GM23338 (cell line): ENCODE measurements at regions not wholly inside any gene's neighbourhood (a gene's known extent, or its start where the extent isn't known, plus 50 kb on each side); places are given as distances from the start of the nearest gene placed in this dataset.

Source experiments
- ATAC-seq: fragments of 200-7000 bp; cut with Tn5 transposase; 3 replicates; pipeline ENCODE4 v1.9.1; 2020
- DNase-seq: peaks from one replicate; pipeline ENCODE4 v3.0.0-alpha.2; 2015; ENCODE audit warnings: low spot score
- H2AFZ ChIP-seq: fragments of 200-600 bp; sonication (generic); 2 replicates; pipeline ENCODE4 v1.8.0; 2016; ENCODE audit warnings: antibody characterized with exemption, mild to moderate bottlenecking, moderate library complexity
- H3F3A ChIP-seq: fragments of 200-600 bp; sonication (generic); replicated peaks from 2 replicates; pipeline ENCODE4 v1.8.0; 2017; ENCODE audit warnings: antibody characterized with exemption, mixed run types, low read depth
- H3K27ac ChIP-seq: fragments of 200-600 bp; sonication (generic); 2 replicates; pipeline ENCODE4 v1.6.1; 2016; ENCODE audit warnings: low read depth
- H3K27me3 ChIP-seq: fragments of 200-600 bp; sonication (generic); 2 replicates; pipeline ENCODE4 v1.8.0; 2016; ENCODE audit warnings: mild to moderate bottlenecking, mixed run types, moderate library complexity; ENCODE audit not compliant: insufficient read depth
- H3K36me3 ChIP-seq: fragments of 200-600 bp; sonication (generic); 2 replicates; pipeline ENCODE4 v1.8.0; 2016; ENCODE audit warnings: mild to moderate bottlenecking; ENCODE audit not compliant: insufficient read depth
- H3K4me1 ChIP-seq: fragments of 200-600 bp; sonication (generic); 2 replicates; pipeline ENCODE4 v1.8.0; 2016; ENCODE audit warnings: mild to moderate bottlenecking, moderate library complexity; ENCODE audit not compliant: insufficient read depth
- H3K4me2 ChIP-seq: fragments of 200-600 bp; sonication (generic); 2 replicates; pipeline ENCODE4 v1.7.1; 2017; ENCODE audit warnings: mixed run types
- H3K4me3 ChIP-seq: fragments of 200-600 bp; sonication (generic); 2 replicates; pipeline ENCODE4 v1.6.1; 2016; ENCODE audit warnings: mixed run types
- H3K79me2 ChIP-seq: fragments of 200-600 bp; sonication (generic); replicated peaks from 2 replicates; pipeline ENCODE4 v1.8.0; 2017; ENCODE audit warnings: mild to moderate bottlenecking; ENCODE audit not compliant: insufficient read depth
- H3K9me2 ChIP-seq: fragments of 200-600 bp; sonication (generic); 2 replicates; pipeline ENCODE4 v1.8.0; 2017; ENCODE audit not compliant: insufficient read depth
- H4K20me1 ChIP-seq: fragments of 200-600 bp; sonication (generic); replicated peaks from 2 replicates; pipeline ENCODE4 v1.8.0; 2017; ENCODE audit warnings: mild to moderate bottlenecking; ENCODE audit not compliant: insufficient read depth
- H3K27ac Mint-ChIP-seq: 2 replicates; pipeline ENCODE4 v1.8.0; 2020; ENCODE audit warnings: inconsistent platforms, mild to moderate bottlenecking, moderate library complexity, mixed read lengths
- H3K27me3 Mint-ChIP-seq: 3 replicates; pipeline ENCODE4 v1.8.0; 2022; ENCODE audit warnings: low read depth, mild to moderate bottlenecking, moderate library complexity, mixed read lengths, inconsistent platforms; ENCODE audit not compliant: insufficient read depth, poor library complexity
- H3K36me3 Mint-ChIP-seq: 3 replicates; pipeline ENCODE4 v1.8.0; 2021; ENCODE audit warnings: low read depth, mild to moderate bottlenecking, inconsistent platforms, moderate library complexity, mixed read lengths
- H3K4me1 Mint-ChIP-seq: 3 replicates; pipeline ENCODE4 v1.8.0; 2020; ENCODE audit warnings: mild to moderate bottlenecking, inconsistent platforms, mixed read lengths
- H3K4me3 Mint-ChIP-seq: 3 replicates; pipeline ENCODE4 v1.8.0; 2021; ENCODE audit warnings: moderate library complexity, mild to moderate bottlenecking, inconsistent platforms, mixed read lengths
- H3K9me3 Mint-ChIP-seq: 3 replicates; pipeline ENCODE4 v1.8.0; 2020; ENCODE audit warnings: moderate library complexity, mild to moderate bottlenecking, inconsistent platforms, mixed read lengths
- EZH2phosphoT487 ChIP-seq: fragments of 200-600 bp; sonication (generic); IDR thresholded peaks from one replicate; pipeline ENCODE4 v1.8.1; 2018; ENCODE audit warnings: antibody characterized with exemption; ENCODE audit not compliant: unreplicated experiment
- JUNB ChIP-seq: IDR thresholded peaks from one replicate; pipeline ENCODE4 v1.6.1; 2016; ENCODE audit warnings: antibody characterized with exemption; ENCODE audit not compliant: unreplicated experiment
- NANOG ChIP-seq: IDR thresholded peaks from 2 replicates; pipeline ENCODE4 v1.6.1; 2016; ENCODE audit warnings: antibody characterized with exemption, borderline replicate concordance
- POLR2AphosphoS5 ChIP-seq: IDR thresholded peaks from 2 replicates; pipeline ENCODE4 v1.6.1; 2016; ENCODE audit warnings: antibody characterized with exemption, low read depth
- STAT1 ChIP-seq: IDR thresholded peaks from one replicate; pipeline ENCODE4 v1.6.1; 2016; ENCODE audit warnings: antibody characterized with exemption; ENCODE audit not compliant: unreplicated experiment
- ZNF114 ChIP-seq: fragments of 250-450 bp; sonication (Bioruptor Pico); IDR thresholded peaks from 2 replicates; pipeline ENCODE4 v1.5.0; 2020; ENCODE audit warnings: mild to moderate bottlenecking, moderate library complexity
- ZNF331 ChIP-seq: fragments of 250-450 bp; sonication (Bioruptor Pico); IDR thresholded peaks from 2 replicates; pipeline ENCODE4 v1.5.0; 2020; ENCODE audit warnings: low read depth, mild to moderate bottlenecking, moderate library complexity
- TF ChIP-seq, protein P1 (sequence below): IDR thresholded peaks from 2 replicates; pipeline ENCODE4 v1.6.1; 2016; ENCODE audit warnings: antibody characterized with exemption
- TF ChIP-seq, protein P2 (sequence below): IDR thresholded peaks from one replicate; pipeline ENCODE4 v1.6.1; 2018; ENCODE audit warnings: antibody characterized with exemption; ENCODE audit not compliant: unreplicated experiment
- TF ChIP-seq, protein P3 (sequence below), 2 experiments: fragments of 200-600 bp in 1 of 2; sonication (generic) in 1 of 2; conservative IDR thresholded peaks; 2 replicates each; pipeline versions ENCODE4 v1.5.1 to v1.6.1; 2016 to 2017; ENCODE audit warnings: antibody characterized with exemption in 2 of 2, low read depth in 2 of 2, mild to moderate bottlenecking in 2 of 2, moderate library complexity in 1 of 2
- TF ChIP-seq, protein P4 (sequence below): fragments of 250-450 bp; sonication (Bioruptor Pico); IDR thresholded peaks from 2 replicates; pipeline ENCODE4 v1.5.0; 2020; ENCODE audit warnings: mild to moderate bottlenecking, moderate library complexity

DNA sequence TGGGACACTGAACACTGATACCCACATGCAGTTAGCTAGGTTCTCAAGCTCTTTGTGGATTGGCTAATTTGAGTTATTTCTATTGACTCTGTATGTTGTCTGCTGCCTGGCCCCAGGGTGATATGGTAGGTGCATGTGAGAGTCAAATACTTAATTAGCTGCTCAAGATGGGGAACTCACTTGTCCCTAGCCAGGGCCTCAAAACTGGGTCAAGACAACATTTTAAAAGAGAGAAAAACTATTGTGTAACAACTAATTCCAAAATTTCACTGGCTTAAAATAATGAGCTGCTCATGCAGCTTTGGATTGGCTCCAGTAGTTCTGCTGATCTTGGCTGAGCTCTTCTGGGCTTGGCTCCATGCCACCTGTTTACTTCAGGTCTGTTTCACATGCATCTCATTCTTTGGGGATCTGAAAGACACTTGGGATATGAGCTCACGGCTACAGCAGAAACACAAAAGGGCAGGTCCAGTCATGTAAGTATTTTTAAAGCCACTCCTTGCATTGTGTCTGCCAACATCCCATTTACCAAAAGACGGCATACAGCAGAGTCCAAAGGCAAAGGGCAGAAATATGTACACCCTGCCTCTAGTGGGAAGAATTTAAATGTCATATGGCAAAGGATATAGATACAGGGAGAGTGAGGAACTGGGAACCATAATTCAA is 716.8 kb downstream of the SUCLG1 start:
- Mint-ChIP-seq H3K27ac (no peak overlapping the region), H3K27me3 (peaks cover 10% of the 10 kb centered on the region), H3K4me1 (peaks cover 24% of the 10 kb centered on the region), H3K36me3 (peaks cover 30% of the 10 kb centered on the region), H3K9me3 (peaks cover 32% of the 10 kb centered on the region), H3K4me3 (no peak overlapping the region)
- Histone ChIP-seq H3K36me3 (peaks cover 10% of the 10 kb centered on the region), H3K27me3 (no peaks in the 10 kb centered on the region), H3K4me3 (no peak overlapping the region), H3K79me2 (no peaks in the 10 kb centered on the region), H3F3A (no peaks in the 10 kb centered on the region), H4K20me1 (no peaks in the 10 kb centered on the region), H3K4me2 (no peak overlapping the region), H3K4me1 (peaks cover 18% of the 10 kb centered on the region), H2AFZ (no peak overlapping the region), H3K9me2 (peaks cover 11% of the 10 kb centered on the region), H3K27ac (no peak overlapping the region)
- no peak for DNase-seq
- no peak for TF ChIP-seq JUNB
- TF ChIP-seq, protein P1, sequence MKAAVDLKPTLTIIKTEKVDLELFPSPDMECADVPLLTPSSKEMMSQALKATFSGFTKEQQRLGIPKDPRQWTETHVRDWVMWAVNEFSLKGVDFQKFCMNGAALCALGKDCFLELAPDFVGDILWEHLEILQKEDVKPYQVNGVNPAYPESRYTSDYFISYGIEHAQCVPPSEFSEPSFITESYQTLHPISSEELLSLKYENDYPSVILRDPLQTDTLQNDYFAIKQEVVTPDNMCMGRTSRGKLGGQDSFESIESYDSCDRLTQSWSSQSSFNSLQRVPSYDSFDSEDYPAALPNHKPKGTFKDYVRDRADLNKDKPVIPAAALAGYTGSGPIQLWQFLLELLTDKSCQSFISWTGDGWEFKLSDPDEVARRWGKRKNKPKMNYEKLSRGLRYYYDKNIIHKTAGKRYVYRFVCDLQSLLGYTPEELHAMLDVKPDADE = no peak
- TF ChIP-seq, protein P2, sequence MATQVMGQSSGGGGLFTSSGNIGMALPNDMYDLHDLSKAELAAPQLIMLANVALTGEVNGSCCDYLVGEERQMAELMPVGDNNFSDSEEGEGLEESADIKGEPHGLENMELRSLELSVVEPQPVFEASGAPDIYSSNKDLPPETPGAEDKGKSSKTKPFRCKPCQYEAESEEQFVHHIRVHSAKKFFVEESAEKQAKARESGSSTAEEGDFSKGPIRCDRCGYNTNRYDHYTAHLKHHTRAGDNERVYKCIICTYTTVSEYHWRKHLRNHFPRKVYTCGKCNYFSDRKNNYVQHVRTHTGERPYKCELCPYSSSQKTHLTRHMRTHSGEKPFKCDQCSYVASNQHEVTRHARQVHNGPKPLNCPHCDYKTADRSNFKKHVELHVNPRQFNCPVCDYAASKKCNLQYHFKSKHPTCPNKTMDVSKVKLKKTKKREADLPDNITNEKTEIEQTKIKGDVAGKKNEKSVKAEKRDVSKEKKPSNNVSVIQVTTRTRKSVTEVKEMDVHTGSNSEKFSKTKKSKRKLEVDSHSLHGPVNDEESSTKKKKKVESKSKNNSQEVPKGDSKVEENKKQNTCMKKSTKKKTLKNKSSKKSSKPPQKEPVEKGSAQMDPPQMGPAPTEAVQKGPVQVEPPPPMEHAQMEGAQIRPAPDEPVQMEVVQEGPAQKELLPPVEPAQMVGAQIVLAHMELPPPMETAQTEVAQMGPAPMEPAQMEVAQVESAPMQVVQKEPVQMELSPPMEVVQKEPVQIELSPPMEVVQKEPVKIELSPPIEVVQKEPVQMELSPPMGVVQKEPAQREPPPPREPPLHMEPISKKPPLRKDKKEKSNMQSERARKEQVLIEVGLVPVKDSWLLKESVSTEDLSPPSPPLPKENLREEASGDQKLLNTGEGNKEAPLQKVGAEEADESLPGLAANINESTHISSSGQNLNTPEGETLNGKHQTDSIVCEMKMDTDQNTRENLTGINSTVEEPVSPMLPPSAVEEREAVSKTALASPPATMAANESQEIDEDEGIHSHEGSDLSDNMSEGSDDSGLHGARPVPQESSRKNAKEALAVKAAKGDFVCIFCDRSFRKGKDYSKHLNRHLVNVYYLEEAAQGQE = no peak
- TF ChIP-seq ZNF114 = no peak
- TF ChIP-seq NANOG = no peak
- TF ChIP-seq ZNF331 (CRISPR knock-in tag) = no peak
- TF ChIP-seq, protein P3, sequence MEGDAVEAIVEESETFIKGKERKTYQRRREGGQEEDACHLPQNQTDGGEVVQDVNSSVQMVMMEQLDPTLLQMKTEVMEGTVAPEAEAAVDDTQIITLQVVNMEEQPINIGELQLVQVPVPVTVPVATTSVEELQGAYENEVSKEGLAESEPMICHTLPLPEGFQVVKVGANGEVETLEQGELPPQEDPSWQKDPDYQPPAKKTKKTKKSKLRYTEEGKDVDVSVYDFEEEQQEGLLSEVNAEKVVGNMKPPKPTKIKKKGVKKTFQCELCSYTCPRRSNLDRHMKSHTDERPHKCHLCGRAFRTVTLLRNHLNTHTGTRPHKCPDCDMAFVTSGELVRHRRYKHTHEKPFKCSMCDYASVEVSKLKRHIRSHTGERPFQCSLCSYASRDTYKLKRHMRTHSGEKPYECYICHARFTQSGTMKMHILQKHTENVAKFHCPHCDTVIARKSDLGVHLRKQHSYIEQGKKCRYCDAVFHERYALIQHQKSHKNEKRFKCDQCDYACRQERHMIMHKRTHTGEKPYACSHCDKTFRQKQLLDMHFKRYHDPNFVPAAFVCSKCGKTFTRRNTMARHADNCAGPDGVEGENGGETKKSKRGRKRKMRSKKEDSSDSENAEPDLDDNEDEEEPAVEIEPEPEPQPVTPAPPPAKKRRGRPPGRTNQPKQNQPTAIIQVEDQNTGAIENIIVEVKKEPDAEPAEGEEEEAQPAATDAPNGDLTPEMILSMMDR (conservative IDR thresholded peaks at IDR 0.05; ENCODE audit: low read depth in 2 of 2) = no peak
- TF ChIP-seq STAT1 = no peak
- TF ChIP-seq, protein P4, sequence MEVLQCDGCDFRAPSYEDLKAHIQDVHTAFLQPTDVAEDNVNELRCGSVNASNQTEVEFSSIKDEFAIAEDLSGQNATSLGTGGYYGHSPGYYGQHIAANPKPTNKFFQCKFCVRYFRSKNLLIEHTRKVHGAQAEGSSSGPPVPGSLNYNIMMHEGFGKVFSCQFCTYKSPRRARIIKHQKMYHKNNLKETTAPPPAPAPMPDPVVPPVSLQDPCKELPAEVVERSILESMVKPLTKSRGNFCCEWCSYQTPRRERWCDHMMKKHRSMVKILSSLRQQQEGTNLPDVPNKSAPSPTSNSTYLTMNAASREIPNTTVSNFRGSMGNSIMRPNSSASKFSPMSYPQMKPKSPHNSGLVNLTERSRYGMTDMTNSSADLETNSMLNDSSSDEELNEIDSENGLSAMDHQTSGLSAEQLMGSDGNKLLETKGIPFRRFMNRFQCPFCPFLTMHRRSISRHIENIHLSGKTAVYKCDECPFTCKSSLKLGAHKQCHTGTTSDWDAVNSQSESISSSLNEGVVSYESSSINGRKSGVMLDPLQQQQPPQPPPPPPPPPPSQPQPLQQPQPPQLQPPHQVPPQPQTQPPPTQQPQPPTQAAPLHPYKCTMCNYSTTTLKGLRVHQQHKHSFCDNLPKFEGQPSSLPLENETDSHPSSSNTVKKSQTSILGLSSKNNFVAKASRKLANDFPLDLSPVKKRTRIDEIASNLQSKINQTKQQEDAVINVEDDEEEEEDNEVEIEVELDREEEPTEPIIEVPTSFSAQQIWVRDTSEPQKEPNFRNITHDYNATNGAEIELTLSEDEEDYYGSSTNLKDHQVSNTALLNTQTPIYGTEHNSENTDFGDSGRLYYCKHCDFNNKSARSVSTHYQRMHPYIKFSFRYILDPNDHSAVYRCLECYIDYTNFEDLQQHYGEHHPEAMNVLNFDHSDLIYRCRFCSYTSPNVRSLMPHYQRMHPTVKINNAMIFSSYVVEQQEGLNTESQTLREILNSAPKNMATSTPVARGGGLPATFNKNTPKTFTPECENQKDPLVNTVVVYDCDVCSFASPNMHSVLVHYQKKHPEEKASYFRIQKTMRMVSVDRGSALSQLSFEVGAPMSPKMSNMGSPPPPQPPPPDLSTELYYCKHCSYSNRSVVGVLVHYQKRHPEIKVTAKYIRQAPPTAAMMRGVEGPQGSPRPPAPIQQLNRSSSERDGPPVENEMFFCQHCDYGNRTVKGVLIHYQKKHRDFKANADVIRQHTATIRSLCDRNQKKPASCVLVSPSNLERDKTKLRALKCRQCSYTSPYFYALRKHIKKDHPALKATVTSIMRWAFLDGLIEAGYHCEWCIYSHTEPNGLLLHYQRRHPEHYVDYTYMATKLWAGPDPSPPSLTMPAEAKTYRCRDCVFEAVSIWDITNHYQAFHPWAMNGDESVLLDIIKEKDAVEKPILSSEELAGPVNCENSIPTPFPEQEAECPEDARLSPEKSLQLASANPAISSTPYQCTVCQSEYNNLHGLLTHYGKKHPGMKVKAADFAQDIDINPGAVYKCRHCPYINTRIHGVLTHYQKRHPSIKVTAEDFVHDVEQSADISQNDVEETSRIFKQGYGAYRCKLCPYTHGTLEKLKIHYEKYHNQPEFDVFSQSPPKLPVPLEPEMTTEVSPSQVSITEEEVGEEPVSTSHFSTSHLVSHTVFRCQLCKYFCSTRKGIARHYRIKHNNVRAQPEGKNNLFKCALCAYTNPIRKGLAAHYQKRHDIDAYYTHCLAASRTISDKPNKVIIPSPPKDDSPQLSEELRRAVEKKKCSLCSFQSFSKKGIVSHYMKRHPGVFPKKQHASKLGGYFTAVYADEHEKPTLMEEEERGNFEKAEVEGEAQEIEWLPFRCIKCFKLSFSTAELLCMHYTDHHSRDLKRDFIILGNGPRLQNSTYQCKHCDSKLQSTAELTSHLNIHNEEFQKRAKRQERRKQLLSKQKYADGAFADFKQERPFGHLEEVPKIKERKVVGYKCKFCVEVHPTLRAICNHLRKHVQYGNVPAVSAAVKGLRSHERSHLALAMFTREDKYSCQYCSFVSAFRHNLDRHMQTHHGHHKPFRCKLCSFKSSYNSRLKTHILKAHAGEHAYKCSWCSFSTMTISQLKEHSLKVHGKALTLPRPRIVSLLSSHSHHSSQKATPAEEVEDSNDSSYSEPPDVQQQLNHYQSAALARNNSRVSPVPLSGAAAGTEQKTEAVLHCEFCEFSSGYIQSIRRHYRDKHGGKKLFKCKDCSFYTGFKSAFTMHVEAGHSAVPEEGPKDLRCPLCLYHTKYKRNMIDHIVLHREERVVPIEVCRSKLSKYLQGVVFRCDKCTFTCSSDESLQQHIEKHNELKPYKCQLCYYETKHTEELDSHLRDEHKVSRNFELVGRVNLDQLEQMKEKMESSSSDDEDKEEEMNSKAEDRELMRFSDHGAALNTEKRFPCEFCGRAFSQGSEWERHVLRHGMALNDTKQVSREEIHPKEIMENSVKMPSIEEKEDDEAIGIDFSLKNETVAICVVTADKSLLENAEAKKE = no peak
- TF ChIP-seq EZH2phosphoT487 = no peak
- TF ChIP-seq POLR2AphosphoS5 = no peak
- no peak for ATAC-seq
